ENCODE measurements at regions not wholly inside any gene's neighbourhood (a gene's known extent, or its start where the extent isn't known, plus 50 kb on each side); places are given as distances from the start of the nearest gene placed in this dataset.

- TF ChIP-seq POLR2A (IDR thresholded peaks at IDR 0.05; ENCODE audit: low read length) = no peak
- no peak for TF ChIP-seq GATA1 (IDR thresholded peaks at IDR 0.05; ENCODE audit: low read depth, low read length)
Measured at GRCh38 chr5:23136958-23137357, 283.8 kb upstream of the CDH12 start.
